CD4-positive, CD25-positive, alpha-beta regulatory T cell (primary cell): ENCODE measurements at regions not wholly inside any gene's neighbourhood (a gene's known extent, or its start where the extent isn't known, plus 50 kb on each side); places are given as distances from the start of the nearest gene placed in this dataset.

ENCODE experiments used
- ATAC-seq, 2 donors: fragments of 150-1000 bp; cut with Tn5 transposase; one replicate each; pipeline ENCODE4 v1.10.0; 2021; ENCODE audit warnings: low read depth in 2 of 2, moderate number of reproducible peaks in 2 of 2, moderate library complexity in 1 of 2
- DNase-seq, 3 donors: peaks; one replicate each; pipeline versions ENCODE4 v3.0.0 to v3.0.0-alpha.2; 2012 to 2022; ENCODE audit warnings: mixed read lengths in 1 of 3
- H3K27ac ChIP-seq: one replicate; pipeline ENCODE4 v1.7.0; 2013; ENCODE audit warnings: mild to moderate bottlenecking, low read length; ENCODE audit not compliant: insufficient read depth, poor library complexity, severe bottlenecking
- H3K27me3 ChIP-seq: one replicate; pipeline ENCODE4 v1.7.0; 2013; ENCODE audit warnings: low read length; ENCODE audit not compliant: control insufficient read depth, insufficient read depth
- H3K36me3 ChIP-seq: one replicate; pipeline ENCODE4 v1.7.0; 2013; ENCODE audit warnings: mild to moderate bottlenecking, low read length, moderate library complexity; ENCODE audit not compliant: control insufficient read depth, insufficient read depth
- H3K4me1 ChIP-seq: 2 replicates; pipeline ENCODE4 v1.7.0; 2013; ENCODE audit warnings: mild to moderate bottlenecking, low read length; ENCODE audit not compliant: insufficient read depth, control insufficient read depth, poor library complexity, severe bottlenecking
- H3K4me3 ChIP-seq: one replicate; pipeline ENCODE4 v1.7.0; 2013; ENCODE audit warnings: low read depth, mild to moderate bottlenecking, low read length, moderate library complexity
- H3K9me3 ChIP-seq, 2 experiments: 1 replicate in 1 of 2; 2 replicates in 1 of 2; pipeline ENCODE4 v1.7.0; 2013; ENCODE audit warnings: low read length in 2 of 2, mild to moderate bottlenecking in 1 of 2, moderate library complexity in 1 of 2; ENCODE audit not compliant: control insufficient read depth in 2 of 2
- H3K27ac Mint-ChIP-seq, 3 donors: one replicate each; pipeline ENCODE4 v1.8.0; 2020 to 2022; ENCODE audit warnings: mild to moderate bottlenecking in 3 of 3, mixed read lengths in 3 of 3, moderate library complexity in 2 of 3
- H3K27me3 Mint-ChIP-seq: one replicate; pipeline ENCODE4 v1.8.0; 2022; ENCODE audit warnings: mild to moderate bottlenecking, mixed read lengths
- H3K36me3 Mint-ChIP-seq: one replicate; pipeline ENCODE4 v1.8.0; 2020; ENCODE audit warnings: mixed read lengths
- H3K4me1 Mint-ChIP-seq, 4 donors: one replicate each; pipeline ENCODE4 v1.8.0; 2020 to 2022; ENCODE audit warnings: mixed read lengths in 4 of 4, mild to moderate bottlenecking in 1 of 4
- H3K4me3 Mint-ChIP-seq, 4 donors: one replicate each; pipeline ENCODE4 v1.8.0; 2020 to 2022; ENCODE audit warnings: mild to moderate bottlenecking in 4 of 4, mixed read lengths in 4 of 4, moderate library complexity in 3 of 4
- H3K9me3 Mint-ChIP-seq, 7 donors: one replicate each; pipeline ENCODE4 v1.8.0; 2020 to 2022; ENCODE audit warnings: mixed read lengths in 7 of 7, mild to moderate bottlenecking in 3 of 7, moderate library complexity in 2 of 7

GRCh38 chr5:34536699-34537098 is 119.4 kb upstream of the RAI14 start:
- no peaks in the 10 kb centered on the region for H3K9me3 ChIP-seq
- peaks cover 0 to 2% (median 0%) of the 10 kb centered on the region in 7 donors for H3K9me3 Mint-ChIP-seq

GRCh38 chr5:34538026-34538672 is 118.0 kb upstream of the RAI14 start:
- Histone ChIP-seq H3K9me3 (no peaks in the 10 kb centered on the region), H3K4me1 (no peaks in the 10 kb centered on the region), H3K27me3 (peaks cover 7% of the 10 kb centered on the region), H3K27ac (no peak overlapping the region), H3K36me3 (no peaks in the 10 kb centered on the region), H3K4me3 (no peak overlapping the region)
- no peak for ATAC-seq
- Mint-ChIP-seq H3K4me3 (no peak overlapping the region), H3K4me1 (no peaks in the 10 kb centered on the region), H3K36me3 (no peaks in the 10 kb centered on the region), H3K27ac (peak overlapping the region in 1 of 3 donors; percentile 81), H3K9me3 (peaks cover 0 to 4% (median 0%) of the 10 kb centered on the region in 7 donors), H3K27me3 (peaks cover 33% of the 10 kb centered on the region)
- DNase-seq = no peak

More at GRCh38 chr5:34536699-34537098, 119.4 kb upstream of the RAI14 start:
- Mint-ChIP-seq H3K4me3 (no peak overlapping the region), H3K27ac (no peak overlapping the region), H3K27me3 (peaks cover 32% of the 10 kb centered on the region), H3K36me3 (no peaks in the 10 kb centered on the region), H3K4me1 (no peaks in the 10 kb centered on the region)
- no peak for ATAC-seq
- Histone ChIP-seq H3K36me3 (no peaks in the 10 kb centered on the region), H3K4me3 (no peak overlapping the region), H3K27me3 (peaks cover 7% of the 10 kb centered on the region), H3K4me1 (no peaks in the 10 kb centered on the region), H3K27ac (no peak overlapping the region)
- no peak for DNase-seq

DNA sequence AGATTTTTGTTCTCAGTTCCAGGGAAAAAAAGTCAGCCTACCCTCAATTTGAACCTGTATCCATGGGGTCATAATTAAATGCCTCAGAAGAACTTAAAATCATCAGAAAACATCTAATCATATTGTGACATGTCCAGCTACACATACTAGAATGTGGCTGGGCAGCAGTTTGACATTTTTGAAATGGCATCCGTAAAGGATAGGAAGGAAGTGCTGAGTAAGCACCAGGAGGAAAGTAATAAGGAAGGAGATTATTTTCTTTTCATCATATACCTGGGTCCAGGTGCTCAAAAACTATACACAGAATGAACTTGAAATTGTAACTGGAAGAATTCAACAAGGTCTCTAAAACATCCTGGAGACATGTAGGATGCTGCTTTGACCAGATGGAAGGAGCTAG is 116.9 kb upstream of the RAI14 start:
- peaks cover 7% of the 10 kb centered on the region for H3K27me3 ChIP-seq
- no peak overlapping the region for H3K4me3 Mint-ChIP-seq
- no peaks in the 10 kb centered on the region for H3K36me3 Mint-ChIP-seq
- peaks cover 28% of the 10 kb centered on the region for H3K27me3 Mint-ChIP-seq
- peaks cover 0 to 4% (median 2%) of the 10 kb centered on the region in 7 donors for H3K9me3 Mint-ChIP-seq
- H3K27ac ChIP-seq = no peak overlapping the region
- no peaks in the 10 kb centered on the region for H3K4me1 ChIP-seq
- H3K9me3 ChIP-seq = no peaks in the 10 kb centered on the region
- no peaks in the 10 kb centered on the region for H3K36me3 ChIP-seq
- ATAC-seq (no peak), DNase-seq (no peak)
- no peak overlapping the region for H3K4me3 ChIP-seq
- H3K4me1 Mint-ChIP-seq = no peaks in the 10 kb centered on the region
- H3K27ac Mint-ChIP-seq = no peak overlapping the region

GRCh38 chr5:34541067-34541466 is 115.1 kb upstream of the RAI14 start:
- Histone ChIP-seq H3K4me3 (no peak overlapping the region), H3K36me3 (no peaks in the 10 kb centered on the region), H3K27ac (no peak overlapping the region), H3K4me1 (no peaks in the 10 kb centered on the region), H3K9me3 (no peaks in the 10 kb centered on the region), H3K27me3 (peaks cover 4% of the 10 kb centered on the region)
- Mint-ChIP-seq H3K27ac (no peak overlapping the region), H3K4me1 (no peaks in the 10 kb centered on the region), H3K9me3 (peaks cover 0 to 10% (median 4%) of the 10 kb centered on the region in 7 donors), H3K4me3 (no peak overlapping the region), H3K27me3 (peaks cover 28% of the 10 kb centered on the region), H3K36me3 (no peaks in the 10 kb centered on the region)
- DNase-seq = no peak
- ATAC-seq = no peak

DNA sequence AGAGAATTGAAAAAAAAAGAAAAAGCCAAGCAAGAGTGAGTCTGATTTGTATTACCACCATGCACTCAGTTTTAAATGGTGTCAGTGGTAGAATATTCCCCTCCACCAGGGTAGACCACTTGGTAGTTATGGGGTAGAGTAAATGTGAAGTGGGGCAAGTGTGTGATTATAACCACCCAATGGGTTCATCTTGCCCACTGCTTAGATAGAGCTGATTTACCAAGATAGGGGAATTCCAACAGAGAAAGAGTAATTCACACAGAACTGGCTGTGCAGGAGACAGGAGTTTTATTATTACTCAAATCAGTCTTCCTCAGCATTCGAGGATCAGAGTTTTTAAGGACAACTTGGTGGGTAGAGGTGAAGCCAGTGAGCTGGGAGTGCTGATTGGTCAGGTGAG is 113.3 kb upstream of the RAI14 start:
- no peaks in the 10 kb centered on the region for H3K36me3 ChIP-seq
- H3K4me1 ChIP-seq = no peaks in the 10 kb centered on the region
- ATAC-seq (no peak), DNase-seq (no peak)
- no peaks in the 10 kb centered on the region for H3K9me3 ChIP-seq
- no peak overlapping the region for H3K4me3 Mint-ChIP-seq
- peaks cover 0 to 17% (median 8%) of the 10 kb centered on the region in 7 donors for H3K9me3 Mint-ChIP-seq
- H3K27ac Mint-ChIP-seq = no peak overlapping the region
- no peak overlapping the region for H3K4me3 ChIP-seq
- H3K4me1 Mint-ChIP-seq = no peaks in the 10 kb centered on the region
- no peak overlapping the region for H3K27ac ChIP-seq
- H3K27me3 ChIP-seq = peaks cover 4% of the 10 kb centered on the region
- no peaks in the 10 kb centered on the region for H3K36me3 Mint-ChIP-seq
- peaks cover 28% of the 10 kb centered on the region for H3K27me3 Mint-ChIP-seq

- H3K4me1 ChIP-seq = no peaks in the 10 kb centered on the region
- DNase-seq = no peak
- no peak overlapping the region for H3K27ac ChIP-seq
- no peak for ATAC-seq
- H3K27me3 ChIP-seq = peaks cover 4% of the 10 kb centered on the region
- H3K9me3 Mint-ChIP-seq = peaks cover 0 to 17% (median 8%) of the 10 kb centered on the region in 7 donors
- no peaks in the 10 kb centered on the region for H3K9me3 ChIP-seq
- peaks cover 21% of the 10 kb centered on the region for H3K27me3 Mint-ChIP-seq
- H3K4me3 Mint-ChIP-seq = no peak overlapping the region
- H3K27ac Mint-ChIP-seq = no peak overlapping the region
- no peaks in the 10 kb centered on the region for H3K36me3 Mint-ChIP-seq
- H3K36me3 ChIP-seq = no peaks in the 10 kb centered on the region
- H3K4me3 ChIP-seq = no peak overlapping the region
- no peaks in the 10 kb centered on the region for H3K4me1 Mint-ChIP-seq
Measured at GRCh38 chr5:34543687-34544086, 112.4 kb upstream of the RAI14 start.

DNA sequence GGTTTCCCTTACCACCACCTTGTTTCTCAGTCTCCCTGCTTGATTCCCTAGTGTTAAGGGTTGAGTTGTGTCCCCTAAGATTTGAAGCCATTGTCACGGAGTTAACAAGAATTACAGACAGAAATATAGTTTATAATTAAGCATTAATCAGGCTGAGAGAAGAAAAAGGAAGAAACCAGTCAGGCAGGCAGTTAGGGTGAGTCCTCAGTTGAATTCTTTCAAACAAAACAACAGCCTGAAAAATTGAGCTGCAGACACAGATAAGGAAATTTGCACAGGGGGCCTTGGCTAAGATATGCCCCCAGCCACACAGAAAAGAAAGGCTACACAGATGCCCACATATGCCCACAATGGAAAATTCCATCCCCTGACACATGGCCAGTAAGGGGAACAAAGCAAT is 111.7 kb upstream of the RAI14 start:
- no peak overlapping the region for H3K4me3 ChIP-seq
- no peak for DNase-seq
- H3K9me3 Mint-ChIP-seq = peaks cover 0 to 17% (median 8%) of the 10 kb centered on the region in 7 donors
- H3K36me3 Mint-ChIP-seq = no peaks in the 10 kb centered on the region
- peaks cover 3% of the 10 kb centered on the region for H3K27me3 ChIP-seq
- ATAC-seq = no peak
- H3K27ac Mint-ChIP-seq = no peak overlapping the region
- H3K4me1 ChIP-seq = no peaks in the 10 kb centered on the region
- H3K4me1 Mint-ChIP-seq = no peaks in the 10 kb centered on the region
- H3K4me3 Mint-ChIP-seq = no peak overlapping the region
- H3K27ac ChIP-seq = no peak overlapping the region
- H3K27me3 Mint-ChIP-seq = peaks cover 15% of the 10 kb centered on the region
- no peaks in the 10 kb centered on the region for H3K36me3 ChIP-seq
- H3K9me3 ChIP-seq = no peaks in the 10 kb centered on the region

DNA sequence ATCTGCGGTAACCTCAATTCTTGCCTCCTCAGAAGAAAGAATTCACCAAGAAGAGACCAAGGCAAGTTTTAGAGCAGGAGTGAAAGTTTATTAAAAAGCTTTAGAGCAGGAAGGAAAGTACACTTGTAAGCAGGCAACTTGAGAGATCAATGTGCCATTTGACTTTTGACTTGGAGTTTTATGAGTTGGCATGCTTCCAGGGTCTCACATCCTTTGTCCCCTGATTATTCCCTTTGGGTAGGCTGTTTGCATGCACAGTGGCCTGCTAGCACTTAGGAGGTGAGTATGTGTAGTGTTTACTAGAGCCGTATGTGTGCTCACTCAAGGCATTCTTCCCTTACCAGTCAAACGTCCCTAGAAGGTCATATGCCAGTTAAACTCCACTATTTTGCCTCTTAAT is 111.0 kb upstream of the RAI14 start:
- peaks cover 9% of the 10 kb centered on the region for H3K27me3 Mint-ChIP-seq
- no peak for ATAC-seq
- H3K4me1 Mint-ChIP-seq = no peaks in the 10 kb centered on the region
- Histone ChIP-seq H3K4me1 (no peaks in the 10 kb centered on the region), H3K9me3 (no peaks in the 10 kb centered on the region), H3K27ac (no peak overlapping the region), H3K27me3 (no peaks in the 10 kb centered on the region), H3K4me3 (no peak overlapping the region), H3K36me3 (no peaks in the 10 kb centered on the region)
- no peaks in the 10 kb centered on the region for H3K36me3 Mint-ChIP-seq
- H3K4me3 Mint-ChIP-seq = no peak overlapping the region
- no peak overlapping the region for H3K27ac Mint-ChIP-seq
- H3K9me3 Mint-ChIP-seq = peaks cover 0 to 17% (median 7%) of the 10 kb centered on the region in 7 donors
- DNase-seq = no peak
